GM12878 (cell line): ENCODE measurements at regions not wholly inside any gene's neighbourhood (a gene's known extent, or its start where the extent isn't known, plus 50 kb on each side); places are given as distances from the start of the nearest gene placed in this dataset.

Source experiments
- ATAC-seq: fragments of 200-7000 bp; cut with Tn5 transposase; 3 replicates; pipeline ENCODE4 v1.9.1; 2020; ENCODE audit warnings: mild to moderate bottlenecking, moderate library complexity
- BruUV-seq: library from RNA; stranded (reverse); fragments of 400-500 nt; replicated peaks from 2 replicates; lab custom pipeline; 2021; lab: Mats Ljungman, UMichigan
- CTCF ChIA-PET: fragments of 300-600 bp; sonication (Branson Sonifier 250); formaldehyde crosslinking; extraction: SDS; loops from one replicate; lab custom pipeline; 2021; ENCODE audit warnings: inconsistent platforms; lab: Yijun Ruan, JAX
- POLR2A ChIA-PET: fragments of 350-600 bp; formaldehyde crosslinking; extraction: SDS; loops from one replicate; lab custom pipeline; 2021; ENCODE audit warnings: inconsistent platforms; lab: Charles Lee
- RAD21 ChIA-PET: fragments of 300-600 bp; sonication (Branson Sonifier 250); formaldehyde crosslinking; loops from one replicate; lab custom pipeline; 2023; ENCODE audit warnings: antibody characterized with exemption; ENCODE audit not compliant: unreplicated experiment; lab: Charles Lee
- SMC1A ChIA-PET: fragments of 300-600 bp; sonication (Branson Sonifier 250); formaldehyde crosslinking; loops from one replicate; lab custom pipeline; 2023; ENCODE audit not compliant: unreplicated experiment, uncharacterized antibody; lab: Charles Lee
- DNase-seq: peaks from one replicate; pipeline ENCODE4 v3.0.0-alpha.2; 2011; ENCODE audit warnings: low read depth, low spot score
- FAIRE-seq: peaks from 3 replicates; lab custom pipeline; 2011; peaks lifted over from hg19 to GRCh38; lab: Jason Lieb, UNC
- H2AFZ ChIP-seq: 2 replicates; pipeline ENCODE4 v1.6.0; 2011; ENCODE audit warnings: low read depth, low read length, control low read depth; ENCODE audit not compliant: control insufficient read depth
- H3K27ac ChIP-seq: 2 replicates; pipeline ENCODE4 v1.5.1; 2011; ENCODE audit warnings: control low read depth; ENCODE audit not compliant: control insufficient read depth, insufficient read depth
- H3K27me3 ChIP-seq, 2 experiments: replicated peaks in 1 of 2; 2 replicates each; pipeline versions ENCODE4 v1.6.0 to v1.6.1; 2011; ENCODE audit warnings: low read length in 1 of 2; ENCODE audit not compliant: control insufficient read depth in 2 of 2, insufficient read depth in 2 of 2
- H3K36me3 ChIP-seq, 2 experiments: 2 replicates each; pipeline ENCODE4 v1.5.1; 2011; ENCODE audit warnings: low read length in 1 of 2; ENCODE audit not compliant: control insufficient read depth in 2 of 2, insufficient read depth in 2 of 2
- H3K4me1 ChIP-seq: 2 replicates; pipeline ENCODE4 v1.6.1; 2011; ENCODE audit warnings: mild to moderate bottlenecking, low read length, moderate library complexity, mixed read lengths; ENCODE audit not compliant: control insufficient read depth, insufficient read depth
- H3K4me2 ChIP-seq: 2 replicates; pipeline ENCODE4 v1.6.0; 2011; ENCODE audit warnings: control low read depth; ENCODE audit not compliant: control insufficient read depth, insufficient read depth
- H3K4me3 ChIP-seq: fragments of 200-600 bp; sonication (generic); 2 replicates; pipeline ENCODE4 v1.5.1; 2016
- H3K79me2 ChIP-seq: 2 replicates; pipeline ENCODE4 v1.6.0; 2011; ENCODE audit warnings: low read length; ENCODE audit not compliant: control insufficient read depth, insufficient read depth
- H3K9ac ChIP-seq: 2 replicates; pipeline ENCODE4 v1.8.0; 2011; ENCODE audit warnings: low read length, control low read depth, mixed read lengths; ENCODE audit not compliant: control insufficient read depth, insufficient read depth
- H3K9me3 ChIP-seq: replicated peaks from 3 replicates; pipeline ENCODE4 v1.5.1; 2011; ENCODE audit warnings: mild to moderate bottlenecking, low read length; ENCODE audit not compliant: control insufficient read depth, insufficient read depth
- H4K20me1 ChIP-seq: 2 replicates; pipeline ENCODE4 v1.6.0; 2011; ENCODE audit not compliant: control insufficient read depth, insufficient read depth
- CHD4 ChIP-seq: fragments of 200-600 bp; sonication (generic); IDR thresholded peaks from 2 replicates; pipeline ENCODE4 v1.6.1; 2016; ENCODE audit warnings: mild to moderate bottlenecking
- FOS ChIP-seq: IDR thresholded peaks from 3 replicates; pipeline ENCODE4 v1.6.1; 2011; ENCODE audit warnings: borderline replicate concordance; ENCODE audit not compliant: insufficient read length; ENCODE audit errors: extremely low read depth
- FOXK2 ChIP-seq: fragments of 450-650 bp; IDR thresholded peaks from 2 replicates; pipeline ENCODE4 v1.6.1; 2017; ENCODE audit warnings: mild to moderate bottlenecking, moderate library complexity
- KDM1A ChIP-seq: fragments of 200-600 bp; sonication (generic); IDR thresholded peaks from 2 replicates; pipeline ENCODE4 v1.6.1; 2016; ENCODE audit warnings: borderline replicate concordance
- NFIC ChIP-seq: IDR thresholded peaks from 2 replicates; pipeline ENCODE4 v1.6.1; 2012; ENCODE audit warnings: low read depth, mild to moderate bottlenecking, inconsistent platforms, low read length, moderate library complexity
- NR2C2 ChIP-seq: IDR thresholded peaks from 2 replicates; pipeline ENCODE4 v1.6.1; 2011; ENCODE audit warnings: borderline replicate concordance, low read depth; ENCODE audit not compliant: control insufficient read depth, insufficient read length
- PAX8 ChIP-seq: fragments of 450-650 bp; IDR thresholded peaks from 2 replicates; pipeline ENCODE4 v1.6.1; 2017; ENCODE audit warnings: mild to moderate bottlenecking, moderate library complexity
- RAD51 ChIP-seq: fragments of 450-650 bp; IDR thresholded peaks from 2 replicates; pipeline ENCODE4 v1.6.1; 2016; ENCODE audit warnings: moderate library complexity, mild to moderate bottlenecking, inconsistent platforms
- SIX5 ChIP-seq: IDR thresholded peaks from 2 replicates; pipeline ENCODE4 v1.6.1; 2011; ENCODE audit warnings: mild to moderate bottlenecking, low read depth, low read length, moderate library complexity; ENCODE audit not compliant: severe bottlenecking
- SMARCA5 ChIP-seq: fragments of 450-650 bp; IDR thresholded peaks from 2 replicates; pipeline ENCODE4 v1.6.1; 2017; ENCODE audit warnings: mild to moderate bottlenecking
- STAT3 ChIP-seq: IDR thresholded peaks from 2 replicates; pipeline ENCODE4 v1.6.1; 2011; ENCODE audit warnings: low read depth, low read length, improper control_type of control experiment
- in situ Hi-C: fragments of 300-500 bp; cut with MboI; formaldehyde crosslinking; loops from 9 replicates; pipeline ENCODE4 v1.14.3; 2018; ENCODE audit warnings: mixed read lengths
- intact Hi-C: fragments of 100-400 bp; cut with micrococcal nuclease; formaldehyde crosslinking; loops from one replicate; pipeline ENCODE4 v1.14.2; 2022; ENCODE audit not compliant: unreplicated experiment
- TF ChIP-seq, protein P1 (sequence below): IDR thresholded peaks from 2 replicates; pipeline ENCODE4 v1.6.1; 2012; ENCODE audit warnings: improper control_type of control experiment, low read depth, low read length; ENCODE audit not compliant: insufficient replicate concordance
- TF ChIP-seq, protein P2 (sequence below): fragments of 450-650 bp; IDR thresholded peaks from 2 replicates; pipeline ENCODE4 v1.6.1; 2017; ENCODE audit warnings: mild to moderate bottlenecking, moderate library complexity
- TF ChIP-seq, protein P3 (sequence below): fragments of 450-650 bp; IDR thresholded peaks from 2 replicates; pipeline ENCODE4 v1.6.1; 2016; ENCODE audit warnings: mild to moderate bottlenecking

DNA sequence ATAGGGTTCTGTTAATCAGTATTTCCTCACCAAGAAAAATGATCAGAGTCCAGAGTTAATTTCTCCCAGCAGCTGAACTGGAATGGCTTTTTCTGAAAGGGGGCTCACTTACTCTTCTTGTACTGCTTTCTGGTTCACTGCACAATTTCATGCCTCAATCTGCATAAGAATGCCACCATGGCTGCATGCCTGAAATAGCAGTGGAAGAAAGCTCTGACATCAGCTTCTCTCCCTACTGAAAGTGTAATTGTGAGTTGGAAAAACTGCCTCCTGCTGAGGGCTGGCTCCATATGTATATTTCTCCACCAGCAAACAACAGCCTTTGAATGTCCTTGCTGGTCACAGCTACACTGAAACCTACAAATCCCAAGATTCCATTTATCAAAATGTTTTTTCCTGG is 1027.2 kb upstream of the GJE1 start (continued):
- TF ChIP-seq, protein P1, sequence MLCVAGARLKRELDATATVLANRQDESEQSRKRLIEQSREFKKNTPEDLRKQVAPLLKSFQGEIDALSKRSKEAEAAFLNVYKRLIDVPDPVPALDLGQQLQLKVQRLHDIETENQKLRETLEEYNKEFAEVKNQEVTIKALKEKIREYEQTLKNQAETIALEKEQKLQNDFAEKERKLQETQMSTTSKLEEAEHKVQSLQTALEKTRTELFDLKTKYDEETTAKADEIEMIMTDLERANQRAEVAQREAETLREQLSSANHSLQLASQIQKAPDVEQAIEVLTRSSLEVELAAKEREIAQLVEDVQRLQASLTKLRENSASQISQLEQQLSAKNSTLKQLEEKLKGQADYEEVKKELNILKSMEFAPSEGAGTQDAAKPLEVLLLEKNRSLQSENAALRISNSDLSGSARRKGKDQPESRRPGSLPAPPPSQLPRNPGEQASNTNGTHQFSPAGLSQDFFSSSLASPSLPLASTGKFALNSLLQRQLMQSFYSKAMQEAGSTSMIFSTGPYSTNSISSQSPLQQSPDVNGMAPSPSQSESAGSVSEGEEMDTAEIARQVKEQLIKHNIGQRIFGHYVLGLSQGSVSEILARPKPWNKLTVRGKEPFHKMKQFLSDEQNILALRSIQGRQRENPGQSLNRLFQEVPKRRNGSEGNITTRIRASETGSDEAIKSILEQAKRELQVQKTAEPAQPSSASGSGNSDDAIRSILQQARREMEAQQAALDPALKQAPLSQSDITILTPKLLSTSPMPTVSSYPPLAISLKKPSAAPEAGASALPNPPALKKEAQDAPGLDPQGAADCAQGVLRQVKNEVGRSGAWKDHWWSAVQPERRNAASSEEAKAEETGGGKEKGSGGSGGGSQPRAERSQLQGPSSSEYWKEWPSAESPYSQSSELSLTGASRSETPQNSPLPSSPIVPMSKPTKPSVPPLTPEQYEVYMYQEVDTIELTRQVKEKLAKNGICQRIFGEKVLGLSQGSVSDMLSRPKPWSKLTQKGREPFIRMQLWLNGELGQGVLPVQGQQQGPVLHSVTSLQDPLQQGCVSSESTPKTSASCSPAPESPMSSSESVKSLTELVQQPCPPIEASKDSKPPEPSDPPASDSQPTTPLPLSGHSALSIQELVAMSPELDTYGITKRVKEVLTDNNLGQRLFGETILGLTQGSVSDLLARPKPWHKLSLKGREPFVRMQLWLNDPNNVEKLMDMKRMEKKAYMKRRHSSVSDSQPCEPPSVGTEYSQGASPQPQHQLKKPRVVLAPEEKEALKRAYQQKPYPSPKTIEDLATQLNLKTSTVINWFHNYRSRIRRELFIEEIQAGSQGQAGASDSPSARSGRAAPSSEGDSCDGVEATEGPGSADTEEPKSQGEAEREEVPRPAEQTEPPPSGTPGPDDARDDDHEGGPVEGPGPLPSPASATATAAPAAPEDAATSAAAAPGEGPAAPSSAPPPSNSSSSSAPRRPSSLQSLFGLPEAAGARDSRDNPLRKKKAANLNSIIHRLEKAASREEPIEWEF: no peak

DNA sequence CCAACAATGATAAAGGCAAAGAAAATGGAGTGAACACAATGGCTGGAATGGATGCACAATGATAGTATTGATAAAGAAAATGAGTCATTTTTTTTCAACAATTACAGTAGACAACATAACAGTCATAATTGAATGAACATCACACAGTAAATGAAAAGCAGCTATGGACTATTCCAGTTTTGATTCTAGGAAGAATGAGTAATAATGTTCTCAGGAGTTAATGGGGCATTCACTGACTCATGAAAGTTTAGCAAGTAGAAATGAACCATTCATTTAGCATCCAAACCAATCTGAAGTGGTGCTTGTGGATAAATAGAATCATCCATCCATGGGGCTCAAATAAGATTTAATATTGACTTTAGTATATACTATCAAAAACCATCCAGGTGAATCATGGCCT is 1029.5 kb upstream of the GJE1 start:
- RAD21 ChIA-PET: no interaction called here
- no peak for FAIRE-seq
- in situ Hi-C loops (no loop called here), intact Hi-C loops (no loop called here)
- BruUV-seq: no TSS peak
- Histone ChIP-seq H3K4me1 (no peaks in the 10 kb centered on the region), H3K36me3 (no peaks in the 10 kb centered on the region), H4K20me1 (no peaks in the 10 kb centered on the region), H2AFZ (no peak overlapping the region), H3K27me3 (no peaks in the 10 kb centered on the region), H3K9me3 (no peaks in the 10 kb centered on the region), H3K4me3 (no peak overlapping the region), H3K9ac (no peak overlapping the region)
- SMC1A ChIA-PET: no interaction called here
- POLR2A ChIA-PET: no interaction called here
- ATAC-seq: peak; percentile 37; the same call in 2 of the 3 replicates
- TF ChIP-seq, protein P2, sequence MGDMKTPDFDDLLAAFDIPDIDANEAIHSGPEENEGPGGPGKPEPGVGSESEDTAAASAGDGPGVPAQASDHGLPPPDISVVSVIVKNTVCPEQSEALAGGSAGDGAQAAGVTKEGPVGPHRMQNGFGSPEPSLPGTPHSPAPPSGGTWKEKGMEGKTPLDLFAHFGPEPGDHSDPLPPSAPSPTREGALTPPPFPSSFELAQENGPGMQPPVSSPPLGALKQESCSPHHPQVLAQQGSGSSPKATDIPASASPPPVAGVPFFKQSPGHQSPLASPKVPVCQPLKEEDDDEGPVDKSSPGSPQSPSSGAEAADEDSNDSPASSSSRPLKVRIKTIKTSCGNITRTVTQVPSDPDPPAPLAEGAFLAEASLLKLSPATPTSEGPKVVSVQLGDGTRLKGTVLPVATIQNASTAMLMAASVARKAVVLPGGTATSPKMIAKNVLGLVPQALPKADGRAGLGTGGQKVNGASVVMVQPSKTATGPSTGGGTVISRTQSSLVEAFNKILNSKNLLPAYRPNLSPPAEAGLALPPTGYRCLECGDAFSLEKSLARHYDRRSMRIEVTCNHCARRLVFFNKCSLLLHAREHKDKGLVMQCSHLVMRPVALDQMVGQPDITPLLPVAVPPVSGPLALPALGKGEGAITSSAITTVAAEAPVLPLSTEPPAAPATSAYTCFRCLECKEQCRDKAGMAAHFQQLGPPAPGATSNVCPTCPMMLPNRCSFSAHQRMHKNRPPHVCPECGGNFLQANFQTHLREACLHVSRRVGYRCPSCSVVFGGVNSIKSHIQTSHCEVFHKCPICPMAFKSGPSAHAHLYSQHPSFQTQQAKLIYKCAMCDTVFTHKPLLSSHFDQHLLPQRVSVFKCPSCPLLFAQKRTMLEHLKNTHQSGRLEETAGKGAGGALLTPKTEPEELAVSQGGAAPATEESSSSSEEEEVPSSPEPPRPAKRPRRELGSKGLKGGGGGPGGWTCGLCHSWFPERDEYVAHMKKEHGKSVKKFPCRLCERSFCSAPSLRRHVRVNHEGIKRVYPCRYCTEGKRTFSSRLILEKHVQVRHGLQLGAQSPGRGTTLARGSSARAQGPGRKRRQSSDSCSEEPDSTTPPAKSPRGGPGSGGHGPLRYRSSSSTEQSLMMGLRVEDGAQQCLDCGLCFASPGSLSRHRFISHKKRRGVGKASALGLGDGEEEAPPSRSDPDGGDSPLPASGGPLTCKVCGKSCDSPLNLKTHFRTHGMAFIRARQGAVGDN: no peak
- TF ChIP-seq SIX5: no peak
- TF ChIP-seq PAX8: no peak
- no peak for TF ChIP-seq SMARCA5
- no peak for TF ChIP-seq NFIC
- no peak for TF ChIP-seq STAT3
- no peak for TF ChIP-seq RAD51
- TF ChIP-seq FOS: no peak
- no peak for TF ChIP-seq NR2C2
- TF ChIP-seq FOXK2: no peak
- no peak for TF ChIP-seq KDM1A
- no peak for TF ChIP-seq CHD4
- TF ChIP-seq, protein P3, sequence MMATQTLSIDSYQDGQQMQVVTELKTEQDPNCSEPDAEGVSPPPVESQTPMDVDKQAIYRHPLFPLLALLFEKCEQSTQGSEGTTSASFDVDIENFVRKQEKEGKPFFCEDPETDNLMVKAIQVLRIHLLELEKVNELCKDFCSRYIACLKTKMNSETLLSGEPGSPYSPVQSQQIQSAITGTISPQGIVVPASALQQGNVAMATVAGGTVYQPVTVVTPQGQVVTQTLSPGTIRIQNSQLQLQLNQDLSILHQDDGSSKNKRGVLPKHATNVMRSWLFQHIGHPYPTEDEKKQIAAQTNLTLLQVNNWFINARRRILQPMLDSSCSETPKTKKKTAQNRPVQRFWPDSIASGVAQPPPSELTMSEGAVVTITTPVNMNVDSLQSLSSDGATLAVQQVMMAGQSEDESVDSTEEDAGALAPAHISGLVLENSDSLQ: no peak
- TF ChIP-seq, all 136 proteins: peak for 0
- H3K79me2 ChIP-seq: no peaks in the 10 kb centered on the region
- no peak overlapping the region for H3K27ac ChIP-seq
- no peak for DNase-seq
- no peak overlapping the region for H3K4me2 ChIP-seq
- CTCF ChIA-PET: interaction anchor here (0.6 kb wide), 1 partner anchor 25 kb away, joined by 3 read pairs; no protein-coding TSS in a partner anchor
